GM12892 (cell line): ENCODE measurements at regions not wholly inside any gene's neighbourhood (a gene's known extent, or its start where the extent isn't known, plus 50 kb on each side); places are given as distances from the start of the nearest gene placed in this dataset.

Source experiments
- POLR2A ChIP-seq: IDR thresholded peaks from 2 replicates; pipeline ENCODE4 v1.6.1; 2011; ENCODE audit warnings: low read depth, low read length, control low read depth
- POLR2AphosphoS5 ChIP-seq: IDR thresholded peaks from 2 replicates; pipeline ENCODE4 v1.6.1; 2011; ENCODE audit warnings: low read depth, low read length, control low read depth
- TAF1 ChIP-seq: IDR thresholded peaks from 2 replicates; pipeline ENCODE4 v1.6.1; 2011; ENCODE audit warnings: low read depth, mild to moderate bottlenecking, control low read depth, low read length, borderline replicate concordance

GRCh38 chr2:129812071-129812470 is 167.4 kb upstream of the RAB6C start:
- no peak for TF ChIP-seq POLR2A
- no peak for TF ChIP-seq TAF1
- TF ChIP-seq POLR2AphosphoS5: no peak
